ENCODE measurements at regions not wholly inside any gene's neighbourhood (a gene's known extent, or its start where the extent isn't known, plus 50 kb on each side); places are given as distances from the start of the nearest gene placed in this dataset.

DNA sequence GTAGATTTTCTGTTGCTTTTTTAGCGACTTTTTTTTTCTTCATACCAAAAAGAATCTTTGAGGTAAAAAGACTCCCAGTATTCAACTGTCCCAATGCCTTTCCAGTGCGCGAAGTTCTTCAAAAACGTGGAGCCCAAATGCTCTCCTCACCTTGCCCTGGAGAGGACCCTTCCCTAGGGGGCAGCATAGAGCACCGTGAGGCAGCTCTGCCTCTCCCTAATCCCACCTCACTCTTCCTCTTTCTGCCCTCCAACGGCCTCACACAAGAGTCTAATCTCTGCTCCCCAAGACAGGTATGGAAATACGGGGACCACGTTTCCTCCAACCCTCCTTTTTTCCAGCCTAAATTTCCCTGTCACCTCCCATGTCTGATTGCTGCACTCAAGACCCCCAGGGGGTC, 117.5 kb upstream of the ALX4 start:
- Histone ChIP-seq H3K9ac (ENCODE audit: control insufficient read depth, extremely low read depth, insufficient read depth, low read length) (no peak overlapping the region), H4K20me1 (ENCODE audit: control insufficient read depth, extremely low read depth, insufficient read depth, low read length) (no peaks in the 10 kb centered on the region), H3K27ac (ENCODE audit: control insufficient read depth, insufficient read depth, low read length) (no peak overlapping the region), H3K27me3 (ENCODE audit: control insufficient read depth, extremely low read depth, insufficient read depth, low read length) (peaks cover 3% of the 10 kb centered on the region), H3K4me2 (ENCODE audit: control insufficient read depth, extremely low read depth, insufficient read depth, low read depth, low read length) (no peak overlapping the region), H3K4me1 (ENCODE audit: control insufficient read depth, extremely low read depth, insufficient read depth, low read length) (peaks cover 6% of the 10 kb centered on the region), H3K36me3 (ENCODE audit: control insufficient read depth in 2 of 2, extremely low read depth in 1 of 2, insufficient read depth in 2 of 2, low read length in 2 of 2) (no peaks in the 10 kb centered on the region), H2AFZ (ENCODE audit: control insufficient read depth, low read length) (no peak overlapping the region), H3K79me2 (ENCODE audit: control insufficient read depth, insufficient read depth, low read length) (no peaks in the 10 kb centered on the region), H3K9me1 (ENCODE audit: control insufficient read depth, extremely low read depth, insufficient read depth, low read length) (no peaks in the 10 kb centered on the region), H3K9me3 (ENCODE audit: control insufficient read depth, low read depth, low read length) (no peaks in the 10 kb centered on the region), H3K4me3 (ENCODE audit: control insufficient read depth in 2 of 3, extremely low read depth in 1 of 3, insufficient read depth in 2 of 3, low read depth in 1 of 3, low read length in 3 of 3) (no peak overlapping the region)
- no peak for DNase-seq (ENCODE audit: low read depth, low spot score)
- TF ChIP-seq, protein P1, sequence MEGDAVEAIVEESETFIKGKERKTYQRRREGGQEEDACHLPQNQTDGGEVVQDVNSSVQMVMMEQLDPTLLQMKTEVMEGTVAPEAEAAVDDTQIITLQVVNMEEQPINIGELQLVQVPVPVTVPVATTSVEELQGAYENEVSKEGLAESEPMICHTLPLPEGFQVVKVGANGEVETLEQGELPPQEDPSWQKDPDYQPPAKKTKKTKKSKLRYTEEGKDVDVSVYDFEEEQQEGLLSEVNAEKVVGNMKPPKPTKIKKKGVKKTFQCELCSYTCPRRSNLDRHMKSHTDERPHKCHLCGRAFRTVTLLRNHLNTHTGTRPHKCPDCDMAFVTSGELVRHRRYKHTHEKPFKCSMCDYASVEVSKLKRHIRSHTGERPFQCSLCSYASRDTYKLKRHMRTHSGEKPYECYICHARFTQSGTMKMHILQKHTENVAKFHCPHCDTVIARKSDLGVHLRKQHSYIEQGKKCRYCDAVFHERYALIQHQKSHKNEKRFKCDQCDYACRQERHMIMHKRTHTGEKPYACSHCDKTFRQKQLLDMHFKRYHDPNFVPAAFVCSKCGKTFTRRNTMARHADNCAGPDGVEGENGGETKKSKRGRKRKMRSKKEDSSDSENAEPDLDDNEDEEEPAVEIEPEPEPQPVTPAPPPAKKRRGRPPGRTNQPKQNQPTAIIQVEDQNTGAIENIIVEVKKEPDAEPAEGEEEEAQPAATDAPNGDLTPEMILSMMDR (optimal IDR thresholded peaks at IDR 0.05 in 1 of 3, IDR thresholded peaks at IDR 0.05 in 1 of 3, conservative IDR thresholded peaks at IDR 0.05 in 1 of 3; ENCODE audit: extremely low read depth in 1 of 3, insufficient read depth in 2 of 3, low read length in 3 of 3), result peak in 2 of 3 experiments; percentile 48 to 68
- TF ChIP-seq EZH2 (IDR thresholded peaks at IDR 0.05; ENCODE audit: low read length), result no peak
- FAIRE-seq, result no peak
- dilution Hi-C loops (cut with MboI; ENCODE audit: extremely low pct_ligation_motif_present, low sequenced_read_pairs), result no loop called here

DNA sequence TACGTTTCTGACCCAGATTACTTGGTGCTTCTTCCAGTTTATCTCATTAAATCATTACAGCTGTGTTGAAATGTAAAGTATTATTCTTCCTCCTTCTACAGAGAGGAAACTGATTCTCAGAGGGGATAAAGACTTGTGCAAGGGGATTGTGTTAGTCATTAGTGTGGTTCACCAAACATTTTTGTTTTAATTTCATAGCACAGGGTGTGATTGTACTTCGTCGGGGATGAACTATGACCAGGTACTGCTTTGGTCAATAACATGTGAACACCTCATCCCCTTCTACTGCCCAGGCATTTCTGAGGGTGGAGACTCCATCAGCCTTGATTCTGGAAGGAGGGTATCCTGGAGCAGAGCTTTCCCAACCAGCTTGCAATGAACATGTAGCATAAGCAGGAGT, 120.2 kb upstream of the ALX4 start:
- no peaks in the 10 kb centered on the region for H3K9me1 ChIP-seq (ENCODE audit: control insufficient read depth, extremely low read depth, insufficient read depth, low read length)
- no peaks in the 10 kb centered on the region for H3K79me2 ChIP-seq (ENCODE audit: control insufficient read depth, insufficient read depth, low read length)
- no peak overlapping the region for H3K4me2 ChIP-seq (ENCODE audit: control insufficient read depth, extremely low read depth, insufficient read depth, low read depth, low read length)
- H3K9me3 ChIP-seq (ENCODE audit: control insufficient read depth, low read depth, low read length), result no peaks in the 10 kb centered on the region
- no peaks in the 10 kb centered on the region for H3K36me3 ChIP-seq (ENCODE audit: control insufficient read depth in 2 of 2, extremely low read depth in 1 of 2, insufficient read depth in 2 of 2, low read length in 2 of 2)
- H3K27me3 ChIP-seq (ENCODE audit: control insufficient read depth, extremely low read depth, insufficient read depth, low read length), result peaks cover 19% of the 10 kb centered on the region
- TF ChIP-seq EZH2 (IDR thresholded peaks at IDR 0.05; ENCODE audit: low read length), result no peak
- TF ChIP-seq, protein P1 (optimal IDR thresholded peaks at IDR 0.05 in 1 of 3, IDR thresholded peaks at IDR 0.05 in 1 of 3, conservative IDR thresholded peaks at IDR 0.05 in 1 of 3; ENCODE audit: extremely low read depth in 1 of 3, insufficient read depth in 2 of 3, low read length in 3 of 3), result no peak
- H2AFZ ChIP-seq (ENCODE audit: control insufficient read depth, low read length), result no peak overlapping the region
- no peak overlapping the region for H3K27ac ChIP-seq (ENCODE audit: control insufficient read depth, insufficient read depth, low read length)
- H3K9ac ChIP-seq (ENCODE audit: control insufficient read depth, extremely low read depth, insufficient read depth, low read length), result no peak overlapping the region
- H3K4me3 ChIP-seq (ENCODE audit: control insufficient read depth in 2 of 3, extremely low read depth in 1 of 3, insufficient read depth in 2 of 3, low read depth in 1 of 3, low read length in 3 of 3), result no peak overlapping the region
- dilution Hi-C loops (cut with MboI; ENCODE audit: extremely low pct_ligation_motif_present, low sequenced_read_pairs), result no loop called here
- no peaks in the 10 kb centered on the region for H3K4me1 ChIP-seq (ENCODE audit: control insufficient read depth, extremely low read depth, insufficient read depth, low read length)
- no peaks in the 10 kb centered on the region for H4K20me1 ChIP-seq (ENCODE audit: control insufficient read depth, extremely low read depth, insufficient read depth, low read length)
- FAIRE-seq (no peak), DNase-seq (ENCODE audit: low read depth, low spot score) (no peak)
